Immature natural killer cell (primary cell): ENCODE measurements at regions not wholly inside any gene's neighbourhood (a gene's known extent, or its start where the extent isn't known, plus 50 kb on each side); places are given as distances from the start of the nearest gene placed in this dataset.
"Not testable (repeated sequence)": the region's sequence is repeated elsewhere in the genome, so short reads cannot be mapped to it uniquely, and the experiment has no call there.

Experiments used
- DNase-seq, 3 donors: peaks; one replicate each; pipeline ENCODE4 v3.0.0; 2022; ENCODE audit warnings: mixed read lengths in 1 of 3
- H3K27ac Mint-ChIP-seq, 6 donors: one replicate each; pipeline ENCODE4 v1.8.0; 2020; ENCODE audit warnings: mixed read lengths in 6 of 6, mild to moderate bottlenecking in 5 of 6, inconsistent platforms in 4 of 6, moderate library complexity in 3 of 6
- H3K27me3 Mint-ChIP-seq, 3 donors: one replicate each; pipeline ENCODE4 v1.8.0; 2020 to 2021; ENCODE audit warnings: low read depth in 3 of 3, mild to moderate bottlenecking in 3 of 3, mixed read lengths in 3 of 3, moderate library complexity in 3 of 3, inconsistent platforms in 1 of 3
- H3K36me3 Mint-ChIP-seq, 3 donors: one replicate each; pipeline ENCODE4 v1.8.0; 2020; ENCODE audit warnings: mixed read lengths in 3 of 3, inconsistent platforms in 2 of 3, mild to moderate bottlenecking in 2 of 3
- H3K4me1 Mint-ChIP-seq, 2 donors: one replicate each; pipeline ENCODE4 v1.8.0; 2020; ENCODE audit warnings: inconsistent platforms in 2 of 2, mild to moderate bottlenecking in 2 of 2, mixed read lengths in 2 of 2, moderate library complexity in 1 of 2
- H3K4me3 Mint-ChIP-seq, 5 donors: one replicate each; pipeline ENCODE4 v1.8.0; 2020; ENCODE audit warnings: mild to moderate bottlenecking in 5 of 5, mixed read lengths in 5 of 5, inconsistent platforms in 3 of 5, moderate library complexity in 3 of 5
- H3K9me3 Mint-ChIP-seq, 6 donors: one replicate each; pipeline ENCODE4 v1.8.0; 2020; ENCODE audit warnings: mild to moderate bottlenecking in 6 of 6, mixed read lengths in 6 of 6, inconsistent platforms in 4 of 6, moderate library complexity in 3 of 6

DNA sequence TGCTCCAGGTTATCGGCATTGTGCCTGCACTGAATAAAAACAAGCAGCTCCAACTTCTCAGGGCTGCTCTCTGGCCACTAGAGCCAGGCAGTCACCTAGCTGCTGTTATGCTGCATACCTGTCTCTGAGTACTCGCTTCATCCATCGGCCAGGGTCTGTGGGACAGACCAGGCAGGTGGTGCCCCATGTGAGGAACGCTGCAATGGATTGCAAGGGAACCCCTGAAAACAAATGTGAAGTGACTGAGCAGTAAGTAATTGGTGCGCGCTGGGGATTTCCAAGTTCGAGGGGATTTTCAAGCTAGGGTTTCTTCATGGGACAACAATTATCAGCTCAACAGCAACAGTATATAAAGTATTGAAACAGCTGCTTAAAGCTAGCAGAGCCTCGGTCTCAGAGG, 965.3 kb downstream of the AACS start:
- Mint-ChIP-seq H3K4me1 (no peaks in the 10 kb centered on the region), H3K36me3 (no peaks in the 10 kb centered on the region), H3K27ac (no peak overlapping the region), H3K9me3 (peaks cover 0 to 9% (median 5%) of the 10 kb centered on the region in 6 donors), H3K27me3 (peaks cover 0 to 4% (median 0%) of the 10 kb centered on the region in 3 donors), H3K4me3 (no peak overlapping the region)
- no peak for DNase-seq

DNA sequence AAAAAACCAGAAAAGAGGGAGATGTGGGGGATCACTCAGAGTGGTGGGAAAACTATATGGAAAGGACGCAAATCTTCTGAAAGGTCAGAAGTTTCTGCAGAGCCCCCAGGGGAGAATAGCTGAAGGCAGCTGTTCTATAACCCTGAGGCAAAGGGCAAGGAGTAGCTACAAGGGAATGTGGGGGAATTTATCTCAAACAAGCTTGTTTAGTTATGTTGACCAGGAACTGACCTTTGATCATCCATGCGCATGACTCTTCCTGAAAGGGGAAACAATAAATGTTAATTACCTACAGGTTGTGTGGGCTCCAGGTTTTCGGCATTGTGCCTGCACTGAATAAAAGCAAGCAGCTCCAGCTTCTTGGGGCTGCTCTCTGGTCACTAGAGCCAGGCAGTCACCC, 968.5 kb downstream of the AACS start:
- no peaks in the 10 kb centered on the region for H3K4me1 Mint-ChIP-seq
- peaks cover 2 to 3% (median 2%) of the 10 kb centered on the region in 3 donors for H3K27me3 Mint-ChIP-seq
- no peak overlapping the region for H3K4me3 Mint-ChIP-seq
- peaks cover 0 to 8% (median 4%) of the 10 kb centered on the region in 6 donors for H3K9me3 Mint-ChIP-seq
- H3K27ac Mint-ChIP-seq = no peak overlapping the region
- no peak for DNase-seq
- H3K36me3 Mint-ChIP-seq = no peaks in the 10 kb centered on the region

DNA sequence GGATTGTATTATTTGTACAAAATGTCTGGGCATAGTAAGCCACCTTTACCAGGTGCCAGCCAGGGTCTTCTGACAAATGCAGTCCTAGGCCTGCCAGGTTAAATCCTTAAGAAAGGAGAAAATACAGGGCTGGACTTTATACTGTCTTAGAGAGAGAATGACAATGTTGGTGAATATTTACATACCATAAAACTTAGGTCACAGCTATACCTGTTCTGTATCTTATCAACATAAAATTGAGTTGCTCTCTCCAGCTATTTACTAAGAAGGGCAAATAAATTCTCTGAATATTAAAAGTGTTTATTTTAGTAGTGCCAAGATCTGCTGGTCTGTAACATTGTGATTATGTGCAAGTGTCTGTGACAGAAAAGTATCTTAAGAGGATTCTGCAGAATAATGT, 971.1 kb downstream of the AACS start:
- H3K27ac Mint-ChIP-seq = no peak overlapping the region
- H3K9me3 Mint-ChIP-seq = peaks cover 0 to 10% (median 5%) of the 10 kb centered on the region in 6 donors
- no peaks in the 10 kb centered on the region for H3K36me3 Mint-ChIP-seq
- DNase-seq = no peak
- no peaks in the 10 kb centered on the region for H3K4me1 Mint-ChIP-seq
- no peak overlapping the region for H3K4me3 Mint-ChIP-seq
- peaks cover 2 to 3% (median 2%) of the 10 kb centered on the region in 3 donors for H3K27me3 Mint-ChIP-seq

DNA sequence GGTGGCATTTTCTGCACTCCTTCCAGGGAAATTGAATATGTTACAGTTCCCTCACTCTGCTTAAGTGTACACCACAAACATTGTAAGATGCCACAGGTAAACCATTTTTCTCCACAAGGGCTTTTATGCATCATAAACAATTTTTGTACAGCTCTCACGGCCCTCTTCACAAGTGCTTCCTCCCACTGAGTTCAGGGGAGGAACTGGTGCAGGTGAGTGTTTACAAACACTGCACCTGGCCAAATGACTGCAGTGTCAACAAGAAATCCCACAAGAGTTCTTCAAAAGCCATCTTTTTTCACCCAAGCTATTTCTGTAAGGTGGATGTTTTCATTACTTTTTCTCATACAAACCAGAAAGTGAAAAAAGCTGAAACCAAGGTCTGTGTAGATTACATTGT, 973.2 kb downstream of the AACS start:
- Mint-ChIP-seq H3K36me3 (no peaks in the 10 kb centered on the region), H3K27me3 (peaks cover 2 to 4% (median 3%) of the 10 kb centered on the region in 3 donors), H3K27ac (no peak overlapping the region), H3K4me3 (no peak overlapping the region), H3K4me1 (no peaks in the 10 kb centered on the region), H3K9me3 (peaks cover 0 to 9% (median 4%) of the 10 kb centered on the region in 6 donors)
- no peak for DNase-seq

DNA sequence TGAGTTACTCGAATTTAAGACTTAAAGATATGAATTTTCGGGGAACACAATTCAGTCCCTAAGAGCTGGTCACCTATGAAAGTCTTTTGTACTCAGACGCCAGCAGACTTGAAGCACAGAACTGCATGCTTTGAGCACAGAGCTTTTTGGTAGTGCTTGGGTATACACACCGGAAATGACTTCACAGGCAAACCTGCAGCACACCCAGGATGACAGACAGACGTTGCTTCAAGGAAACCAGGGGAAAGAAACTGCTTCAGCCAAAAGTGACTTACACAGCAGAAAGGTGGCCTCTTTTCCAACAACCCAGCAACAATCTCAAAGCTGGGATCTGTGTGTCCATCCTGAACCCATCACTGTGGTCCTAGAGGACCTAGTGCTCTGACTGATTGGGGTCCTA, 975.1 kb downstream of the AACS start:
- Mint-ChIP-seq H3K36me3 (no peaks in the 10 kb centered on the region), H3K27me3 (peaks cover 2 to 4% (median 3%) of the 10 kb centered on the region in 3 donors), H3K9me3 (peaks cover 0 to 7% (median 6%) of the 10 kb centered on the region in 6 donors), H3K27ac (no peak overlapping the region), H3K4me3 (no peak overlapping the region), H3K4me1 (no peaks in the 10 kb centered on the region)
- DNase-seq = no peak

DNA sequence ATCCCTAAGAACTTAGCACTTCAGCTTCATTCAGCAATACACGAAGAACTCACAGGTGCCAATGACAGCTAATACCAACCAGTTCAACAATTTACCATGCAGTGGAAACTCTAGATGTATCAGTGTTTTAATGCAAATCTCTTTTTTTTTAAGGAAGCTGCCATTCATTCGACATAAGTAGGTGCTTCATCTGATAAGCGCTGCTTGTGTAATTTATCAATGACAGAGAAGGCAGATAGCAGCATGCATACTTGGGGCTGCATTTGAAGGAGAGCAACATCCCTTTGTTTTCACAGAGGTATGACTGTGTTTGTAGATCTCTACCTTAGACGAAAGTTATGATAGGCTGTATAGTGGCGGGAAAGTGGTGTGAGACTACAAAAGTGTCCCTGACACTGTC, 977.1 kb downstream of the AACS start:
- H3K36me3 Mint-ChIP-seq = no peaks in the 10 kb centered on the region
- H3K4me1 Mint-ChIP-seq = no peaks in the 10 kb centered on the region
- no peak overlapping the region for H3K27ac Mint-ChIP-seq
- H3K27me3 Mint-ChIP-seq = peaks cover 0 to 4% (median 3%) of the 10 kb centered on the region in 3 donors
- peaks cover 0 to 13% (median 6%) of the 10 kb centered on the region in 6 donors for H3K9me3 Mint-ChIP-seq
- no peak for DNase-seq
- no peak overlapping the region for H3K4me3 Mint-ChIP-seq

DNA sequence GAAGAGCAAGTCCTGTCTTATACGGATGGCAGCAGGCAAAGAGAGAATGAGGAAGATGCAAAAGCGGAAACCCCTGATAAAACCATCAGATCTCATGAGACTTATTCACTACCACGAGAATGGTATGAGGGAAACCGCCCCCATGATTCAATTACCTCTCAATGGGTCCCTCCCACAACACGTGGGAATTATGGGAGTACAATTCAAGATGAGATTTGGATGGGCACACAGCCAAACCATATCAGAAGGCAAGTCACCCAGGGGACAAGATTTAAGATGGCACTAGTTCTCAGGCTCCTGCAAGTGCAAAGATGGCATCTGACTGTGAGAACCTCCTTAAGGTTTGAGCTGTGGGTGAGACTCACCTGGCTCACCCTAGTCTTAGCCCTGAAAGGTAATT, 984.3 kb downstream of the AACS start:
- not testable (repeated sequence) for H3K36me3 Mint-ChIP-seq, H3K4me1 Mint-ChIP-seq, H3K27me3 Mint-ChIP-seq, H3K27ac Mint-ChIP-seq, H3K4me3 Mint-ChIP-seq, DNase-seq
- H3K9me3 Mint-ChIP-seq = peaks cover 0 to 17% (median under 1%) of the 10 kb centered on the region in 6 donors

DNA sequence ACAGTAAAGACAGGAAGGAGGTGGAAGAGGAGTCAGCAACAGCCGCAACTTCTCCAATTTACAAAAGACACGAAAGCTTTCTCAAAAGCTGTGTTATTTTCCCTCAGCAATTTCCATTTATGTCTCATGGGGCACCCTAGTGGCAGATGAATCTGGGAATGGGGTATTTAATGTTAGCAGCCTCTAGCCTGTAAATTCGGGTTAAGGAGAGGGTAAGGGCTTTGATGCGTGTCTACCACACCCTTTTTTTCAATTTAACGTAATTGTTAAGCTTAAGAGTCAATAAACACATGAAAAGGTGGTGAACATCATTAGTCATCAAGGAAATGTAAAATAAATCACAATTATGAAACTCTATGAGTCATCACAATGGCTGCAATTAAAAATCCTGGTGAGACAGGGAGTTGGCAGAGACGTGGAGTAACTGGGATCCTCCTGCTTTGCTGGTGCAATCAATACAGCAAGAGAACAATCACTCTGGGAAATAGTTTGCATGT, 986.4 kb downstream of the AACS start:
- Mint-ChIP-seq H3K36me3 (no peaks in the 10 kb centered on the region), H3K4me1 (no peaks in the 10 kb centered on the region), H3K9me3 (peaks cover 0 to 23% (median 3%) of the 10 kb centered on the region in 6 donors), H3K27me3 (peaks cover 0 to 2% (median 0%) of the 10 kb centered on the region in 3 donors), H3K4me3 (no peak overlapping the region), H3K27ac (no peak overlapping the region)
- DNase-seq = no peak

DNA sequence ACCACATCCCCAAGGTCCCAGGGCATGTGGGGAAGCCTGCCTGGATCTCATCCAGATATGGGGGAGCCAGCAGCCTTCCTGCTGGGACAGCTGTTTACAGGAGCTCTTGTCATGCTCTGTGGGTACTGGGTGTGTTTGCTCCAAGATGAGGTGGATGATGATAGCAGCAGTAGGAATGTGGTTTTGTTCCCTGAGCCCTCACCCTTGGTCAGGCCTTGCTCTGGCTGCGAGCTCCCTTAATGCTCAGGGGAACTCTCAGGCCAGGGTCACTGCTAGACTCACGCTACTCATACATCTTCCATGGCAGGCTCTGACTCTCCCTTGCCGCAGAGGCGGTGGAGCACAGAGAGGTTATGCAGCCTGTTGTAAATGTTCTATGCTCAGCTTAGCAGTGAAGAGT, 990.3 kb downstream of the AACS start:
- H3K27me3 Mint-ChIP-seq = no peaks in the 10 kb centered on the region
- H3K9me3 Mint-ChIP-seq = peaks cover 0 to 17% (median 2%) of the 10 kb centered on the region in 6 donors
- DNase-seq = no peak
- H3K4me1 Mint-ChIP-seq = no peaks in the 10 kb centered on the region
- H3K27ac Mint-ChIP-seq = no peak overlapping the region
- H3K36me3 Mint-ChIP-seq = no peaks in the 10 kb centered on the region
- no peak overlapping the region for H3K4me3 Mint-ChIP-seq

DNA sequence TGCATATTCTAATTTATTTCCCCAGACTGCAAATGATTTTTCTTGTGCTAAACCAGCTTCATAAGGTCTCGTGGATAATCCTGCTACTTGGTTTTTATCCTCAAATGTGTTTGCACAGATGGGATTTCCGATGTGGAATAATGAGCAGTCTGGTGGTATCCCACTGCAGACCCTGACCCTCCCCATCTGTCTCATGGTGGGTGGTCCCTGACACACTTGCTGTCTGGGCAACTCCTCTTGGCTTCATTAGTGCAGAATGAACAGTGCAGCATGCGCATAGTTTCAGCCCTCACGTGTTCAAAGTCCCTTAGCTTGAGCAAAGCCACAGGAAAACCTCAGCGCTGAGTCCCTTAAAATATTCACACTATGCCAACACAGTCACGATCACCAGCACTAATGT, 996.5 kb downstream of the AACS start:
- Mint-ChIP-seq H3K27ac (no peak overlapping the region), H3K4me3 (no peak overlapping the region), H3K27me3 (no peaks in the 10 kb centered on the region), H3K36me3 (no peaks in the 10 kb centered on the region), H3K9me3 (peaks cover 0 to 2% (median 0%) of the 10 kb centered on the region in 6 donors), H3K4me1 (no peaks in the 10 kb centered on the region)
- no peak for DNase-seq

DNA sequence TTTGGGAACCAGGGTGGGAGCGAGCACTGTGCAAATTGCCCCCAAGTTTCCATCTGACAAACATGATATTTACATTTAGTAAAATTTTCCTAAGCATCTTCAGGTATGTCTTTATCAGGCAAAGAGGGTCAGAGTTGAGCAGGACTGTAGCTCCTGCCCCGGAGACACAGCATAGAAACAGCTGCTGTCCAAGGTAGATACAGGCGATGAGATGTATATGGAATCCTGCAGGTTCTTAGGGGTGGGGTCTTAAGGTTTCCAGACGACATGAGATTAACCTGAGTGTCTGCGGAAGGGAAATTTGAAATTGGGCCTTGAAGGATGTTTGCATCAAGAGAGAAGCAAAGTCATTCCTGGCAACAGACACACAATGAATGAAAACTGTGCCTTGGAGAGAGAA, 998.8 kb downstream of the AACS start:
- DNase-seq = no peak
- H3K4me1 Mint-ChIP-seq = no peaks in the 10 kb centered on the region
- peaks cover 0 to 2% (median 0%) of the 10 kb centered on the region in 6 donors for H3K9me3 Mint-ChIP-seq
- H3K27ac Mint-ChIP-seq = no peak overlapping the region
- H3K4me3 Mint-ChIP-seq = no peak overlapping the region
- no peaks in the 10 kb centered on the region for H3K36me3 Mint-ChIP-seq
- no peaks in the 10 kb centered on the region for H3K27me3 Mint-ChIP-seq

DNA sequence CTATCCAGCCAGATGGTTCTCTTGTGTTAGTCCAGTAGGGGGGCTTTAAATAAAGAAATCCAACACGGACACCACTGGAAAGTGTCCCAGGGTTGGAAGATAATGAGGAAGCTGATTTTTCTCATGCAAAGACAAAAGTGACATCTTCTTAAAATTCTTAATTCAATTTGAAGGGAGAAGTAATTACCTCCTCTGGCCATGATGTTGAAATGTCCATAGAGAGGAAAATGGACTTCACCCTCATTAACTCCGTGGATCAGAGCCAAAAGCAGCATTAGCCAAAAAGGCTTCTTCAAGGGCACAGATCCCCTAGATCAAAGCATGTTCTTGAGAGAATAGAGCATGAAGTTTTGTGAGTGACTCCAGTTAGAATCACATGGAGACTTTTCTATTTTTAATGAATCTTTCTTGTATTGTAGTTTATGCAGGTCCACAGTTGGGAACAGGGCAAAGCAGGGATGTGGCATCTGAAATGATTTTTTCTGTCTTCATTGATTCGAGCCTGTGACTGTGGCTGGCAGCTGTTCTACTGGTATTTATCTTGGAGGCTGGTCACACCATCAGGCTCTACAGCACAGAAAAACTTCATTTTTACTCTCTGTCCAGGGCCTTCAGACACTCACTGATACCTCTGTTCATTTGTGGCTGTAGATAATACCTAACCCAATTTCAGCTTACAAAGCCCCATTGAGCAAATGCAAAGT, 1002.5 kb downstream of the AACS start:
- no peak for DNase-seq
- H3K4me1 Mint-ChIP-seq = no peaks in the 10 kb centered on the region
- H3K4me3 Mint-ChIP-seq = no peak overlapping the region
- H3K9me3 Mint-ChIP-seq = peaks cover 0 to 10% (median 5%) of the 10 kb centered on the region in 6 donors
- H3K27ac Mint-ChIP-seq = no peak overlapping the region
- H3K27me3 Mint-ChIP-seq = peaks cover 0 to 3% (median 0%) of the 10 kb centered on the region in 3 donors
- H3K36me3 Mint-ChIP-seq = no peaks in the 10 kb centered on the region

DNA sequence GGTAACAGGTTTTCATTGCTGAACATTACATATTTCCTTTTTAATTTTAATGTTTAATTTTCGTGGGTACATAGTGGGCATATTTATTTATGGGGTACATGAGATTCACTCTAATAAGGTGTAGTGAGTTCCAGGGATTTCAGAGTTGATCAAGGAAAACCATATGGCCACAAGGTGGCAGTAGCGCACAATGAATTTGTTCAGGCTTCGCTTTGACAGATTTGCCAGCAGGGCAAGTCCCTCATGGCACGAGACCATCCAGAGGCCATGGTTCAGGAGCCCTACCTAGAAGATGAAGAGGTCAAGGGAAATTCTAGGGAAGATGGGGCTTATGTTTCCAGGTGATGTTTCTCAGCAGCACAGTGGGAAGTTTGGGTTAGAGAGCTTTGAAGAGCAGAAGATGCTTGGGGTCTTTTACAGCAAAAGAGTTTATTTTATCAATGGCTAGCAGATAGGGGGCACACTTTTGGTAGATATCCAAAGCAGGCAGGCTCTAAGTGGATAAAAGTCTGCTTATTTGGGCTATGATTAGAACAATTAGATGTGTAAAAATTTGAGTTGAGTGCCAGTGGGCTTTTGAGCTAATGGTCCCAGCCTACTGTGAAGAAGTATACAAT, 1004.4 kb downstream of the AACS start:
- peak in 1 of 3 donors; percentile 3 for DNase-seq
- Mint-ChIP-seq H3K9me3 (peaks cover 0 to 12% (median 7%) of the 10 kb centered on the region in 6 donors), H3K27ac (no peak overlapping the region), H3K4me1 (no peaks in the 10 kb centered on the region), H3K27me3 (peaks cover 0 to 3% (median 0%) of the 10 kb centered on the region in 3 donors), H3K36me3 (no peaks in the 10 kb centered on the region), H3K4me3 (no peak overlapping the region)

DNA sequence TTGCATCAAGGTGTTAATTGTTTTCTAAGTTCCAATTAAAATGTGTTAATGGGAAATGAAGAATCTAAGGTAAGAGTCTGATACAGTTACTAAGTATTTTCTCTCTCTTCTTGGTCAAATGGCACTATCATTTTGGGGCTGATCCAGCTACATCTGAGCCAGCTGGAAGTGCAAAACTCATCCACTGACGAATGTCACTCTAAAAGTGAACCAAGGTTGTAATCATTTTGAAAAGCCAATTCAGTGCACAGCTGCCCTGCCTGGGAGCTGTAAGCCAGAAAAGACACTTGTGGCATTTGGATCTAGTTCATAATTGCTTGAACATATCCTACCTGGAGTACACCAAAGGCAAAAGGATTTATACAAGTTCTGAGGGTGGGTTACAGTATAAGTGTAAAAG, 1011.3 kb downstream of the AACS start:
- H3K9me3 Mint-ChIP-seq = peaks cover 0 to 21% (median 3%) of the 10 kb centered on the region in 6 donors
- no peaks in the 10 kb centered on the region for H3K4me1 Mint-ChIP-seq
- no peak overlapping the region for H3K27ac Mint-ChIP-seq
- no peaks in the 10 kb centered on the region for H3K27me3 Mint-ChIP-seq
- no peak overlapping the region for H3K4me3 Mint-ChIP-seq
- H3K36me3 Mint-ChIP-seq = no peaks in the 10 kb centered on the region
- DNase-seq = no peak
